ENCODE measurements at regions not wholly inside any gene's neighbourhood (a gene's known extent, or its start where the extent isn't known, plus 50 kb on each side); places are given as distances from the start of the nearest gene placed in this dataset.

- TF ChIP-seq CTCF (IDR thresholded peaks at IDR 0.05; ENCODE audit: insufficient read depth, low read length, poor library complexity, severe bottlenecking) (no peak), EZH2phosphoT487 (conservative IDR thresholded peaks at IDR 0.05; ENCODE audit: low read length) (no peak)
Measured at GRCh38 chr3:94433811-94434210, 370.9 kb downstream of the NSUN3 start.
